Right renal pelvis (tissue), 4 donors: ENCODE measurements at regions not wholly inside any gene's neighbourhood (a gene's known extent, or its start where the extent isn't known, plus 50 kb on each side); places are given as distances from the start of the nearest gene placed in this dataset.

Experiments used
- DNase-seq, 4 donors: peaks; one replicate each; pipeline ENCODE4 v3.0.0-alpha.2; 2013; ENCODE audit warnings: low read depth in 4 of 4, low spot score in 3 of 4, missing footprints in 1 of 4

- no peak for DNase-seq
Observed at GRCh38 chr14:100381395-100382105, 58.4 kb downstream of the SLC25A47 start.

GRCh38 chr14:100382106-100382455 lies 58.9 kb downstream of the SLC25A47 start:
- DNase-seq: no peak

- peak in 1 of 4 donors; percentile 54 for DNase-seq
Observed at GRCh38 chr14:100383727-100384158, 60.6 kb downstream of the SLC25A47 start.

GRCh38 chr14:100384277-100384676 lies 61.1 kb downstream of the SLC25A47 start:
- DNase-seq: no peak

GRCh38 chr14:100384819-100385813 lies 62.0 kb downstream of the SLC25A47 start:
- no peak for DNase-seq

GRCh38 chr14:100386121-100386520 lies 63.0 kb downstream of the SLC25A47 start:
- no peak for DNase-seq

- DNase-seq: no peak
Observed at GRCh38 chr14:100386846-100387245, 63.7 kb downstream of the SLC25A47 start.

GRCh38 chr14:100387450-100387849 lies 64.3 kb downstream of the SLC25A47 start:
- DNase-seq: no peak

- no peak for DNase-seq
Observed at GRCh38 chr14:100388103-100389054, 65.2 kb downstream of the SLC25A47 start.

GRCh38 chr14:100389497-100390104 lies 66.5 kb downstream of the SLC25A47 start:
- DNase-seq: no peak

GRCh38 chr14:100391173-100391572 lies 68.0 kb downstream of the SLC25A47 start:
- no peak for DNase-seq

GRCh38 chr14:100391724-100392123 lies 68.6 kb downstream of the SLC25A47 start:
- no peak for DNase-seq

- no peak for DNase-seq
Observed at GRCh38 chr14:100392356-100392755, 69.2 kb downstream of the SLC25A47 start.

GRCh38 chr14:100393362-100393761 lies 70.2 kb downstream of the SLC25A47 start:
- no peak for DNase-seq

GRCh38 chr14:100393906-100394732 lies 71.0 kb downstream of the SLC25A47 start:
- no peak for DNase-seq

GRCh38 chr14:100394886-100395672 lies 71.9 kb downstream of the SLC25A47 start:
- DNase-seq: no peak

GRCh38 chr14:100396266-100396795 lies 73.2 kb downstream of the SLC25A47 start:
- DNase-seq: no peak

- no peak for DNase-seq
Observed at GRCh38 chr14:100397005-100397404, 73.9 kb downstream of the SLC25A47 start.
